HEK293T (cell line): ENCODE measurements at regions not wholly inside any gene's neighbourhood (a gene's known extent, or its start where the extent isn't known, plus 50 kb on each side); places are given as distances from the start of the nearest gene placed in this dataset.

Experiments
- ARNT ChIP-seq: fragments of 450-650 bp; IDR thresholded peaks from 2 replicates; pipeline ENCODE4 v1.6.1; 2017; ENCODE audit warnings: mild to moderate bottlenecking
- CTBP1 ChIP-seq: fragments of 450-650 bp; IDR thresholded peaks from 2 replicates; pipeline ENCODE4 v1.6.1; 2016; ENCODE audit warnings: borderline replicate concordance
- FOXK2 ChIP-seq: fragments of 450-650 bp; IDR thresholded peaks from 2 replicates; pipeline ENCODE4 v1.6.1; 2016; ENCODE audit warnings: mild to moderate bottlenecking
- FOXM1 ChIP-seq: fragments of 450-650 bp; IDR thresholded peaks from 2 replicates; pipeline ENCODE4 v1.6.1; 2017; ENCODE audit warnings: mild to moderate bottlenecking, borderline replicate concordance
- HDGF ChIP-seq: fragments of 450-650 bp; IDR thresholded peaks from 2 replicates; pipeline ENCODE4 v1.6.1; 2017; ENCODE audit warnings: antibody characterized with exemption, borderline replicate concordance
- PKNOX1 ChIP-seq: fragments of 450-650 bp; IDR thresholded peaks from 2 replicates; pipeline ENCODE4 v1.6.1; 2016
- SP1 ChIP-seq: fragments of 450-650 bp; IDR thresholded peaks from 2 replicates; pipeline ENCODE4 v1.6.1; 2017
- SUZ12 ChIP-seq: fragments of 450-650 bp; IDR thresholded peaks from 2 replicates; pipeline ENCODE4 v1.6.1; 2016; ENCODE audit warnings: mild to moderate bottlenecking

GRCh38 chr12:114579389-114579788 is 104.6 kb downstream of the TBX3 start:
- TF ChIP-seq PKNOX1 (no peak), SP1 (no peak), FOXM1 (no peak), FOXK2 (no peak), SUZ12 (no peak), HDGF (no peak), CTBP1 (no peak), ARNT (no peak)
